BLaER1 treated with 17β-estradiol and CSF1 and Interleukin-3, amounts not matched to agents 10 nM and 100 nM (cell line): ENCODE measurements at regions not wholly inside any gene's neighbourhood (a gene's known extent, or its start where the extent isn't known, plus 50 kb on each side); places are given as distances from the start of the nearest gene placed in this dataset.

ENCODE experiments used
- H3K27ac ChIP-seq, 11 experiments: shearing (Covaris generic); formaldehyde crosslinking; 2 replicates each; pipeline ENCODE4 v1.8.1; 2022
- H3K27me3 ChIP-seq, 11 experiments: shearing (Covaris generic); formaldehyde crosslinking; 2 replicates each; pipeline ENCODE4 v1.8.1; 2022
- H3K36me3 ChIP-seq, 11 experiments: shearing (Covaris generic); formaldehyde crosslinking; 2 replicates each; pipeline ENCODE4 v1.8.1; 2022
- H3K4me1 ChIP-seq, 10 experiments: shearing (Covaris generic); formaldehyde crosslinking; 2 replicates each; pipeline ENCODE4 v1.8.1; 2022
- H3K4me2 ChIP-seq, 11 experiments: shearing (Covaris generic); formaldehyde crosslinking; 2 replicates each; pipeline ENCODE4 v1.8.1; 2022
- H3K4me3 ChIP-seq, 10 experiments: shearing (Covaris generic); formaldehyde crosslinking; 2 replicates each; pipeline ENCODE4 v1.8.1; 2022
- H3K9ac ChIP-seq, 11 experiments: shearing (Covaris generic); formaldehyde crosslinking; 2 replicates each; pipeline ENCODE4 v1.8.1; 2022
- H3K9me3 ChIP-seq, 11 experiments: shearing (Covaris generic); formaldehyde crosslinking; replicated peaks in 1 of 11; 2 replicates each; pipeline ENCODE4 v1.8.1; 2022
- H4K20me1 ChIP-seq, 11 experiments: shearing (Covaris generic); formaldehyde crosslinking; 2 replicates each; pipeline ENCODE4 v1.8.1; 2022
- Cebpa-rat ChIP-seq, 11 experiments: shearing (Covaris generic); IDR thresholded peaks; 2 replicates each; pipeline ENCODE4 v1.8.1; 2022

DNA sequence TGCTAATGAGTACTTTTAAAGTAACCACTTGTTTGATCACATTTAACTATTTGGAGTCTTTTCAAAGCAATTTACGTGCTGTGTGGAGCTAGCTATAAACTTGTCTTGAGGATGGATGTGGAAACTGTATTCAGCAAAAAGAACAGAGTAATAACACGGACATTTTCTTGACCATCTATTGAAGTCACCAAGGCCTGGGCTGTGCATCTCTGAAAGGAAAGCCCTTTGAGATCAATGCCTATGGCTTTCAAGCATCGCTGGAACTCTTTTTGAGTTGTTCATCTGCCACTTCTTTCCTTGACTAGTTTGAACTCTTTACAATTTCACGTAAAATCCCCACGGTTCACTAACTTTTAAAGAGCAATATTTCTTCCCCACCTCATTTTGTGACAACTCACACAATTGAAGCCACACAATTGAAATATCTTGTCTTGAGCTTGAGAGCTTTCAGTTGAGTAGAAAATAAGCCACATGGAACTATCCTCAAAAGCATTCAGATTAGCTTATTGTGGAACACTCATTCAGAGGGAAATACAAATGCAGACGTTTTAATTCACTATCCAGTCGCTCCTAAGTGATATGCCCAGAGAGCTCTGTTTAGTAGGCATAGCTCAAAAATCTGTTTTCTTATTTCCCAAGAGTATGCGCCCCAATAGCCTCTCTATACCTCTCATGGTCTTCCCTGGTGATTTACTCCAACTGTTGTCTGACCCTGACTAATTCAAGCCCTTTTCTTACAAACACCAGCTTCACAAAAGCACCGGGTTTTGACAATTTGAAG lies 134.9 kb upstream of the SLITRK2 start:
- 0 out of 22 replicates have a peak, but pooled peaks cover 0 to 5% (median 0%) of the 10 kb centered on the region in 11 experiments for H4K20me1 ChIP-seq
- H3K9me3 ChIP-seq = no peaks in the 10 kb centered on the region; a peak in 1 of 22 replicates
- no peak for TF ChIP-seq Cebpa-rat (IDR thresholded peaks at IDR 0.05)
- H3K36me3 ChIP-seq = no peaks in the 10 kb centered on the region
- no peak overlapping the region for H3K9ac ChIP-seq
- no peak overlapping the region for H3K4me3 ChIP-seq
- no peak overlapping the region for H3K27ac ChIP-seq
- H3K27me3 ChIP-seq = peaks cover 89 to 100% (median 99%) of the 10 kb centered on the region in 11 experiments
- no peak overlapping the region for H3K4me2 ChIP-seq
- no peaks in the 10 kb centered on the region for H3K4me1 ChIP-seq

DNA sequence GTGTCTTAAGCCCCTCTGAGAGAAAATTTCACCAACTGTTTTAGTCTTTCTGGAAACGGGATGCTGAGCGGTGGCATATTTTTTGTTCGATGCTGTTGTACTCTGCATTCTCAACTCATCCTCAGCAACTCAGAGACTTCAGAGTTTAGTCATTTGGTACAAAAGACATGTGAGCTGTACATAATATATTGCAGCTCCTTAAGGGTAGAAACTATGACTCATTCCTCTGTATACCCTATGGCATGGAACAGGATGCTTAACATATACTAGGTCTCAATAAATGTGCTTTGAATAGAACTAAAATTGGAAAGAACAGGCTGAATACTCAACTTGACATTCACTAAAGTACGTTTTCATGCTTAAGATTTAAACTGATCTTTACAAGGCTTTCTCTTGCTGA lies 130.5 kb upstream of the SLITRK2 start:
- no peak overlapping the region for H3K4me3 ChIP-seq
- no peak overlapping the region for H3K9ac ChIP-seq
- H3K36me3 ChIP-seq = no peaks in the 10 kb centered on the region
- H3K4me1 ChIP-seq = no peaks in the 10 kb centered on the region
- peaks cover 77 to 100% (median 97%) of the 10 kb centered on the region in 11 experiments for H3K27me3 ChIP-seq
- H4K20me1 ChIP-seq = 0 out of 22 replicates have a peak, but pooled peaks cover 0 to 5% (median 0%) of the 10 kb centered on the region in 11 experiments
- no peak for TF ChIP-seq Cebpa-rat (IDR thresholded peaks at IDR 0.05)
- H3K27ac ChIP-seq = no peak overlapping the region
- H3K9me3 ChIP-seq = peaks cover 0 to 4% (median 0%) of the 10 kb centered on the region in 11 experiments; a peak in 1 of 22 replicates
- no peak overlapping the region for H3K4me2 ChIP-seq

- Histone ChIP-seq H3K27me3 (peaks cover 71 to 100% (median 97%) of the 10 kb centered on the region in 11 experiments), H3K4me2 (no peak overlapping the region), H3K4me3 (no peak overlapping the region), H3K9ac (no peak overlapping the region), H3K9me3 (peaks cover 0 to 4% (median 0%) of the 10 kb centered on the region in 11 experiments; a peak in 1 of 22 replicates), H3K27ac (no peak overlapping the region), H3K4me1 (no peaks in the 10 kb centered on the region), H3K36me3 (no peaks in the 10 kb centered on the region), H4K20me1 (0 out of 22 replicates have a peak, but pooled peaks cover 0 to 5% (median 0%) of the 10 kb centered on the region in 11 experiments)
- TF ChIP-seq Cebpa-rat (IDR thresholded peaks at IDR 0.05) = no peak
Measured at GRCh38 chrX:145687707-145688106, 129.9 kb upstream of the SLITRK2 start.

DNA sequence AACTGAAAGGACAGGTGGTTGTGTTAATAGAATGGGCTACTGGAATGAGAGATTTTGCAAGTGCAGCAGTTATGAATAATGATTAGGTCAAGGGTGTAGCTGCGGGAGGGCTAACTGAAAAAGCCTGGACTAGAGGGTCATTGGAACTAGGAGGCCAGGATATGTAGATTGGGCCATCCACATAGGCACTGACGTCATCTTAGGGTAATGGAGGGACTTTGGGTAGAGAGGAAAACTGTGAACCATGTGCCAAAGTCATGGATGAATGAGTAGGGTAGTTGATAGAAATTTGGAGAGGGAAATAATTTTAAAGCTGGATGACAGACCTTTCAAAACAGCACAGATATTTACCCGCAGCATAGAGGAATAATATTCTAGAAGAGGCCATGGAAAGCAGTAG lies 123.6 kb upstream of the SLITRK2 start:
- H3K4me3 ChIP-seq = no peak overlapping the region
- H3K9me3 ChIP-seq = peaks cover 0 to under 1% (median 0%) of the 10 kb centered on the region in 11 experiments; a peak in 1 of 22 replicates
- H3K4me1 ChIP-seq = no peaks in the 10 kb centered on the region
- no peak for TF ChIP-seq Cebpa-rat (IDR thresholded peaks at IDR 0.05)
- H3K27ac ChIP-seq = no peak overlapping the region
- no peak overlapping the region for H3K9ac ChIP-seq
- no peaks in the 10 kb centered on the region for H4K20me1 ChIP-seq
- H3K4me2 ChIP-seq = no peak overlapping the region
- H3K27me3 ChIP-seq = peaks cover 71 to 100% (median 100%) of the 10 kb centered on the region in 11 experiments
- no peaks in the 10 kb centered on the region for H3K36me3 ChIP-seq

DNA sequence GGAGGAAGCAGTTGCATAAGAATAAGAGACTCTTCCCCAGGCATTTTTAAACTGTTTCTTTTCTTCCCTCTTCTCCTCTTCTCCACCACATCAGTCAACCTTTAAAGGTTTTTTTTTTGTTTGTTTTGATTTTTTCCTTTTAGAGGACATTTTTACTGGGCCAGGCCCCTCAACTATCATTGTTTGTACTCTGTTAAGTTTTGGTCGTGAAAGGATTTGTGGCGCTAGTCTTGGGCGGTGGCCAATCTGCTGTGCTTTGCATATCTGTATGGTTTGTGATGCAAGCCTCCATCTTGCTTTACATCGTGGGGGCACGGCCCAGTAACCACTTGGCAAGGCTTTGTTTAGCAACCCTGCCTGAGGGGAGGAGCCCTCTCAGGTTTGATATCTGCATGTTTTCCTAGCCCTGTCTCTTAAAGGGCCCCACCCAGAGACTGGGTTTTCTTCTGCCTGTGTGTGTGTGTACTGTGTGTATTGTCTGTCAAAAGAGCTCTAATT lies 101.9 kb upstream of the SLITRK2 start:
- H3K36me3 ChIP-seq = no peaks in the 10 kb centered on the region
- no peak overlapping the region for H3K9ac ChIP-seq
- TF ChIP-seq Cebpa-rat (IDR thresholded peaks at IDR 0.05) = no peak
- peaks cover 0 to 3% (median 0%) of the 10 kb centered on the region in 11 experiments; a peak in 2 of 22 replicates for H4K20me1 ChIP-seq
- no peaks in the 10 kb centered on the region for H3K4me1 ChIP-seq
- H3K9me3 ChIP-seq = peaks cover 0 to 13% (median 3%) of the 10 kb centered on the region in 11 experiments; a peak in 3 of 22 replicates
- no peak overlapping the region for H3K4me2 ChIP-seq
- peaks cover 60 to 97% (median 90%) of the 10 kb centered on the region in 11 experiments for H3K27me3 ChIP-seq
- no peak overlapping the region for H3K27ac ChIP-seq
- H3K4me3 ChIP-seq = no peak overlapping the region

- Histone ChIP-seq H3K27ac (no peak overlapping the region), H3K4me1 (no peaks in the 10 kb centered on the region), H3K27me3 (peaks cover 60 to 94% (median 89%) of the 10 kb centered on the region in 11 experiments), H3K4me3 (no peak overlapping the region), H4K20me1 (peaks cover 0 to 3% (median 0%) of the 10 kb centered on the region in 11 experiments; a peak in 2 of 22 replicates), H3K36me3 (no peaks in the 10 kb centered on the region), H3K4me2 (no peak overlapping the region), H3K9ac (no peak overlapping the region), H3K9me3 (peaks cover 0 to 13% (median 3%) of the 10 kb centered on the region in 11 experiments; a peak in 3 of 22 replicates)
- TF ChIP-seq Cebpa-rat (IDR thresholded peaks at IDR 0.05) = no peak
Measured at GRCh38 chrX:145716226-145716625, 101.4 kb upstream of the SLITRK2 start.

GRCh38 chrX:145727476-145727875 lies 90.2 kb upstream of the SLITRK2 start:
- Histone ChIP-seq H3K9me3 (peaks cover 0 to 9% (median 0%) of the 10 kb centered on the region in 11 experiments; a peak in 3 of 22 replicates), H3K4me3 (no peak overlapping the region), H3K4me2 (no peak overlapping the region)

GRCh38 chrX:145729635-145730034 lies 88.0 kb upstream of the SLITRK2 start:
- no peak overlapping the region for H3K9ac ChIP-seq
- H3K9me3 ChIP-seq = peaks cover 0 to 21% (median 0%) of the 10 kb centered on the region in 11 experiments; a peak in 6 of 22 replicates
- no peak overlapping the region for H3K4me3 ChIP-seq
- peaks cover 30 to 89% (median 79%) of the 10 kb centered on the region in 11 experiments for H3K27me3 ChIP-seq
- no peaks in the 10 kb centered on the region for H3K4me1 ChIP-seq
- H3K27ac ChIP-seq = no peak overlapping the region
- no peak overlapping the region for H3K4me2 ChIP-seq
- H3K36me3 ChIP-seq = no peaks in the 10 kb centered on the region
- no peak for TF ChIP-seq Cebpa-rat (IDR thresholded peaks at IDR 0.05)
- H4K20me1 ChIP-seq = no peaks in the 10 kb centered on the region; a peak in 2 of 22 replicates

More at GRCh38 chrX:145727476-145727875, 90.2 kb upstream of the SLITRK2 start:
- Histone ChIP-seq H3K27ac (no peak overlapping the region), H3K9ac (no peak overlapping the region), H3K27me3 (peaks cover 45 to 100% (median 93%) of the 10 kb centered on the region in 11 experiments), H3K4me1 (no peaks in the 10 kb centered on the region), H3K36me3 (no peaks in the 10 kb centered on the region), H4K20me1 (no peaks in the 10 kb centered on the region; a peak in 2 of 22 replicates)
- no peak for TF ChIP-seq Cebpa-rat (IDR thresholded peaks at IDR 0.05)

DNA sequence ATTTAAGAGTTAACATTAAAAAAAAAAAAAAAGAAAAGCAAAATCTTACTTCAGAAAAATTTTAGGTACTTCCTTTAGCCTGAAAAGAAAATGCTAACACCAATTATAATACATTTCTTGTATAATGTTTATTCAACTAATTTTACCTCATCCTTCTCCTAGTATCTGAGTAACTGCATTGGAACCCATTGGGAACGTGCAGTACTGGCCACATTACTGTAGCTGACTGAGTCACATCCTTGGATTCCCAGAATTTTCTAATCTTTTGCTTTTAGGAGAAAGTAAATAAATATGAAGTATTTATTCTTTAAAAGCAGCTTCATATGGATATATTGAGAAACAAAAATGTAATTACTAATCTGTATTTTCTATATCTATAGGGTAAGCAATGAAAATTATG lies 82.6 kb upstream of the SLITRK2 start:
- H3K27ac ChIP-seq = no peak overlapping the region
- H3K4me1 ChIP-seq = no peaks in the 10 kb centered on the region
- no peak overlapping the region for H3K4me3 ChIP-seq
- no peaks in the 10 kb centered on the region for H3K36me3 ChIP-seq
- TF ChIP-seq Cebpa-rat (IDR thresholded peaks at IDR 0.05) = no peak
- no peak overlapping the region for H3K4me2 ChIP-seq
- H3K27me3 ChIP-seq = peaks cover 17 to 73% (median 59%) of the 10 kb centered on the region in 11 experiments; a peak in 21 of 22 replicates
- H4K20me1 ChIP-seq = no peaks in the 10 kb centered on the region; a peak in 1 of 22 replicates
- no peak overlapping the region for H3K9ac ChIP-seq
- peaks cover 0 to 28% (median 4%) of the 10 kb centered on the region in 11 experiments; a peak in 9 of 22 replicates for H3K9me3 ChIP-seq
